Loucy (cell line): ENCODE measurements at regions not wholly inside any gene's neighbourhood (a gene's known extent, or its start where the extent isn't known, plus 50 kb on each side); places are given as distances from the start of the nearest gene placed in this dataset.

ENCODE experiments used
- EZH2phosphoT487 ChIP-seq: fragments of 200-600 bp; IDR thresholded peaks from 2 replicates; pipeline ENCODE4 v1.6.1; 2018; ENCODE audit warnings: antibody characterized with exemption, mild to moderate bottlenecking, moderate library complexity, borderline replicate concordance
- TF ChIP-seq, protein P1 (sequence below): fragments of 200-600 bp; sonication (generic); conservative IDR thresholded peaks from 2 replicates; pipeline ENCODE4 v1.5.1; 2014; ENCODE audit warnings: mild to moderate bottlenecking, antibody characterized with exemption, low read length

DNA sequence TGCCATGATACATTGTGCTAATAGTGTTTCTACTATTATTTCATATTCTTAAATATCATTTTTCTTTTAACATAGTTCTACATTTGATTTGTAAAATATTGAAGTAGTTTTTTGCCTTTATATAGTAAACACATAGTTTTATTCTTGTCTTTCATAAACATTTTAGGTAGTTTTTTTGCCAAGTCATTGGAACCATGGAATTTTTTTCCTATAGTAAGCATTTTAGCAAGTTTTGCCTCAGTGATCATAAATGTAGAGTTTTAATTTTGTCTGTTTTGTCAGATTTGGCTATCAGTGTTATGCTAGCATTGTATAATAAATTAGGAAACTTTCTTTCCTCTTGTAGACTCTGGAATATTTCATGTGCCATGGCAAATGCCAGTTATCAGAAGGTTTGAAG lies 137.1 kb upstream of the LPAR1 start:
- TF ChIP-seq, protein P1, sequence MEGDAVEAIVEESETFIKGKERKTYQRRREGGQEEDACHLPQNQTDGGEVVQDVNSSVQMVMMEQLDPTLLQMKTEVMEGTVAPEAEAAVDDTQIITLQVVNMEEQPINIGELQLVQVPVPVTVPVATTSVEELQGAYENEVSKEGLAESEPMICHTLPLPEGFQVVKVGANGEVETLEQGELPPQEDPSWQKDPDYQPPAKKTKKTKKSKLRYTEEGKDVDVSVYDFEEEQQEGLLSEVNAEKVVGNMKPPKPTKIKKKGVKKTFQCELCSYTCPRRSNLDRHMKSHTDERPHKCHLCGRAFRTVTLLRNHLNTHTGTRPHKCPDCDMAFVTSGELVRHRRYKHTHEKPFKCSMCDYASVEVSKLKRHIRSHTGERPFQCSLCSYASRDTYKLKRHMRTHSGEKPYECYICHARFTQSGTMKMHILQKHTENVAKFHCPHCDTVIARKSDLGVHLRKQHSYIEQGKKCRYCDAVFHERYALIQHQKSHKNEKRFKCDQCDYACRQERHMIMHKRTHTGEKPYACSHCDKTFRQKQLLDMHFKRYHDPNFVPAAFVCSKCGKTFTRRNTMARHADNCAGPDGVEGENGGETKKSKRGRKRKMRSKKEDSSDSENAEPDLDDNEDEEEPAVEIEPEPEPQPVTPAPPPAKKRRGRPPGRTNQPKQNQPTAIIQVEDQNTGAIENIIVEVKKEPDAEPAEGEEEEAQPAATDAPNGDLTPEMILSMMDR = no peak
- TF ChIP-seq EZH2phosphoT487 = no peak
